ENCODE measurements at regions not wholly inside any gene's neighbourhood (a gene's known extent, or its start where the extent isn't known, plus 50 kb on each side); places are given as distances from the start of the nearest gene placed in this dataset.

GRCh38 chr9:79984429-79985067, 412.8 kb downstream of the TLE4 start:
- POLR2A ChIA-PET (ENCODE audit: unreplicated experiment), result no interaction called here
- Histone ChIP-seq H3K27me3 (ENCODE audit: insufficient read depth, low read depth) (peaks cover 6% of the 10 kb centered on the region; the same call in 1 of the 2 replicates), H3K9me3 (ENCODE audit: insufficient read depth, low read depth) (no peaks in the 10 kb centered on the region), H3F3A (ENCODE audit: insufficient read depth, low read depth) (no peaks in the 10 kb centered on the region), H2AFZ (no peak overlapping the region), H3K4me2 (no peak overlapping the region), H3K79me2 (ENCODE audit: low read depth) (no peaks in the 10 kb centered on the region), H3K4me3 (no peak overlapping the region), H3K36me3 (ENCODE audit: low read depth) (no peaks in the 10 kb centered on the region), H3K9me2 (ENCODE audit: insufficient read depth) (no peaks in the 10 kb centered on the region), H3K27ac (no peak overlapping the region), H3K4me1 (replicated peaks; ENCODE audit: insufficient read depth) (no peaks in the 10 kb centered on the region), H4K20me1 (ENCODE audit: insufficient read depth) (no peaks in the 10 kb centered on the region)
- no TSS peak for BruUV-seq (replicated peaks)
- CTCF ChIA-PET, result no interaction called here
- TF ChIP-seq EZH2 (IDR thresholded peaks at IDR 0.05; ENCODE audit: low read depth), result no peak
- TF ChIP-seq, protein P1, sequence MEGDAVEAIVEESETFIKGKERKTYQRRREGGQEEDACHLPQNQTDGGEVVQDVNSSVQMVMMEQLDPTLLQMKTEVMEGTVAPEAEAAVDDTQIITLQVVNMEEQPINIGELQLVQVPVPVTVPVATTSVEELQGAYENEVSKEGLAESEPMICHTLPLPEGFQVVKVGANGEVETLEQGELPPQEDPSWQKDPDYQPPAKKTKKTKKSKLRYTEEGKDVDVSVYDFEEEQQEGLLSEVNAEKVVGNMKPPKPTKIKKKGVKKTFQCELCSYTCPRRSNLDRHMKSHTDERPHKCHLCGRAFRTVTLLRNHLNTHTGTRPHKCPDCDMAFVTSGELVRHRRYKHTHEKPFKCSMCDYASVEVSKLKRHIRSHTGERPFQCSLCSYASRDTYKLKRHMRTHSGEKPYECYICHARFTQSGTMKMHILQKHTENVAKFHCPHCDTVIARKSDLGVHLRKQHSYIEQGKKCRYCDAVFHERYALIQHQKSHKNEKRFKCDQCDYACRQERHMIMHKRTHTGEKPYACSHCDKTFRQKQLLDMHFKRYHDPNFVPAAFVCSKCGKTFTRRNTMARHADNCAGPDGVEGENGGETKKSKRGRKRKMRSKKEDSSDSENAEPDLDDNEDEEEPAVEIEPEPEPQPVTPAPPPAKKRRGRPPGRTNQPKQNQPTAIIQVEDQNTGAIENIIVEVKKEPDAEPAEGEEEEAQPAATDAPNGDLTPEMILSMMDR (conservative IDR thresholded peaks at IDR 0.05), result no peak
- intact Hi-C loops (cut with micrococcal nuclease; ENCODE audit: unreplicated experiment), result no loop called here
- DNase-seq, result no peak

DNA sequence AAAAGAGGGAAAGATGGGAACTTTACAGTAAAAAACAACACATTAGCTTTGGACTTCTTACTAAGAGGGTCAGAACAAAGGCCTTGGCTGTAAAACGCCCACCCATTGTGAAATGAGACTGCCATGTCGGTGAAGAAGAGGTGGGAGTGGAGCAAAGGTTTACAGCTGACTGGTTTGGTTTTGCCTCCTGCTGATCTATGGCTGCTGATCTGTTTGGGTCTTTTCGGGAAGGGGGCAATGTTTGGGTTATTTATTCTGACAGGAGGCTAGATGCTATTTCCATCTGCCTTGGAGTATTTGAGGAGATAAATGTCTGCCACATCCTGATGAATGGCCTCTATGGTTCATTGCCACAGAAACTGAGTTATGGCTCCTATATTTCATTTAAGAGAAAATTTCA, 408.7 kb downstream of the TLE4 start:
- no peak overlapping the region for H3K27ac ChIP-seq
- H3K4me3 ChIP-seq, result no peak overlapping the region
- POLR2A ChIA-PET (ENCODE audit: unreplicated experiment), result no interaction called here
- H2AFZ ChIP-seq, result no peak overlapping the region
- H3K79me2 ChIP-seq (ENCODE audit: low read depth), result no peaks in the 10 kb centered on the region
- CTCF ChIA-PET, result no interaction called here
- H3K9me2 ChIP-seq (ENCODE audit: insufficient read depth), result no peaks in the 10 kb centered on the region
- no TSS peak for BruUV-seq (replicated peaks)
- H3K4me2 ChIP-seq, result no peak overlapping the region
- no peaks in the 10 kb centered on the region for H4K20me1 ChIP-seq (ENCODE audit: insufficient read depth)
- intact Hi-C loops (cut with micrococcal nuclease; ENCODE audit: unreplicated experiment), result no loop called here
- no peaks in the 10 kb centered on the region for H3F3A ChIP-seq (ENCODE audit: insufficient read depth, low read depth)
- no peaks in the 10 kb centered on the region for H3K36me3 ChIP-seq (ENCODE audit: low read depth)
- H3K4me1 ChIP-seq (replicated peaks; ENCODE audit: insufficient read depth), result no peaks in the 10 kb centered on the region
- DNase-seq, result no peak
- no peaks in the 10 kb centered on the region for H3K9me3 ChIP-seq (ENCODE audit: insufficient read depth, low read depth)
- peaks cover 34% of the 10 kb centered on the region for H3K27me3 ChIP-seq (ENCODE audit: insufficient read depth, low read depth)
- TF ChIP-seq, protein P1 (conservative IDR thresholded peaks at IDR 0.05), result no peak
- no peak for TF ChIP-seq EZH2 (IDR thresholded peaks at IDR 0.05; ENCODE audit: low read depth)

DNA sequence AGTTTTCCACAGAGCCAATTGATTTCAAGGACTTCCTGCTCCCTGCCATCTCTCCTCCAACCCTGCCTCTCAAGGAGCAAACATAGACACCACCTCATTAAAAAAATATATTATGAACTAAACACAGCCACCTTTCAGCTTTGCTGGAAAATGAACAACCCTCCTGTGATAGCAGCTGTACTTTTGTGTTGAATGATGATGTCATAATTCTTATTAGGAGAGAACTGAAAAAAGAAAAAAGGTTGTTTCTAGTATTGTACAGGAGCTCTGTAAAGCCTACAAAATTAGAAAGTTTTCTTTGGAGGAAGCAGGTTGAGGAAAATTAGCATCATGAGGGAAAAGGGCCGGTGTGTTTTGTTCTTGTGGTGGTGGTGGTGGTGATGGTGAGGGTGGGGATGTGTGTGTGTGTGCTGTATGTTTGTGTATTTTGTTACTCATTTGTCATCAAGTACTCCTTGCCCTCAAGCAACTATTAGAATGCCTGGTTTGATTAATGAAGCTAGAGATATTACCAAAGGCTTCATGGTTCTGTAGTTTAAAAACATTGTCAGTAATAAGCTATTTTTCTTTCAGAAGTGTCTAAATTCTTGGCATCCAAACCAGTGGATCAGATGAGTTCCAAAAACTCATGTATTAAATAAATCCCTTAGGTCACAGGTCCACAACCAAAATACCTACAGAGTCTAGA, 405.9 kb downstream of the TLE4 start:
- POLR2A ChIA-PET (ENCODE audit: unreplicated experiment), result no interaction called here
- H3K9me2 ChIP-seq (ENCODE audit: insufficient read depth), result no peaks in the 10 kb centered on the region
- BruUV-seq (replicated peaks), result no TSS peak

More for the DNA sequence above, 405.9 kb downstream of the TLE4 start:
- peaks cover 36% of the 10 kb centered on the region for H3K27me3 ChIP-seq (ENCODE audit: insufficient read depth, low read depth)
- no peak for DNase-seq
- no peak overlapping the region for H3K27ac ChIP-seq
- no peak overlapping the region for H2AFZ ChIP-seq
- intact Hi-C loops (cut with micrococcal nuclease; ENCODE audit: unreplicated experiment), result no loop called here
- no peaks in the 10 kb centered on the region for H3K4me1 ChIP-seq (replicated peaks; ENCODE audit: insufficient read depth)
- H3K9me3 ChIP-seq (ENCODE audit: insufficient read depth, low read depth), result no peaks in the 10 kb centered on the region; the same call in 1 of the 2 replicates
- H3F3A ChIP-seq (ENCODE audit: insufficient read depth, low read depth), result no peaks in the 10 kb centered on the region
- H3K36me3 ChIP-seq (ENCODE audit: low read depth), result no peaks in the 10 kb centered on the region
- TF ChIP-seq, protein P1 (conservative IDR thresholded peaks at IDR 0.05), result no peak
- no peak for TF ChIP-seq EZH2 (IDR thresholded peaks at IDR 0.05; ENCODE audit: low read depth)
- H4K20me1 ChIP-seq (ENCODE audit: insufficient read depth), result no peaks in the 10 kb centered on the region
- no peaks in the 10 kb centered on the region for H3K79me2 ChIP-seq (ENCODE audit: low read depth)
- CTCF ChIA-PET, result no interaction called here
- H3K4me2 ChIP-seq, result no peak overlapping the region
- H3K4me3 ChIP-seq, result no peak overlapping the region
